ENCODE measurements at regions not wholly inside any gene's neighbourhood (a gene's known extent, or its start where the extent isn't known, plus 50 kb on each side); places are given as distances from the start of the nearest gene placed in this dataset.
"Not testable (repeated sequence)": the region's sequence is repeated elsewhere in the genome, so short reads cannot be mapped to it uniquely, and the experiment has no call there.

- peak; percentile 2 for DNase-seq (ENCODE audit: low read depth)
Observed at GRCh38 chrX:138872537-138872936, 161.0 kb upstream of the FGF13 start.

GRCh38 chrX:138871739-138872138 is 160.2 kb upstream of the FGF13 start:
- DNase-seq (ENCODE audit: low read depth) = no peak

GRCh38 chrX:138866643-138867042 is 155.1 kb upstream of the FGF13 start:
- no peak for DNase-seq (ENCODE audit: low read depth)

GRCh38 chrX:138865093-138865649 is 153.7 kb upstream of the FGF13 start:
- no peak for DNase-seq (ENCODE audit: low read depth)

- no peak for DNase-seq (ENCODE audit: low read depth)
Observed at GRCh38 chrX:138859421-138859820, 147.9 kb upstream of the FGF13 start.

- peak; percentile 1 for DNase-seq (ENCODE audit: low read depth)
Observed at GRCh38 chrX:138858951-138859350, 147.4 kb upstream of the FGF13 start.

- peak; percentile 75 for DNase-seq (ENCODE audit: low read depth)
Observed at GRCh38 chrX:138858438-138858837, 146.9 kb upstream of the FGF13 start.

GRCh38 chrX:138856881-138857604 is 145.5 kb upstream of the FGF13 start:
- no peak for DNase-seq (ENCODE audit: low read depth)

GRCh38 chrX:138853936-138854335 is 142.4 kb upstream of the FGF13 start:
- no peak for DNase-seq (ENCODE audit: low read depth)

- no peak for DNase-seq (ENCODE audit: low read depth)
Observed at GRCh38 chrX:138849521-138849920, 138.0 kb upstream of the FGF13 start.

GRCh38 chrX:138847930-138848329 is 136.4 kb upstream of the FGF13 start:
- peak; percentile 0 for DNase-seq (ENCODE audit: low read depth)

- DNase-seq (ENCODE audit: low read depth) = no peak
Observed at GRCh38 chrX:138845786-138846185, 134.3 kb upstream of the FGF13 start.

- not testable (repeated sequence) for DNase-seq (ENCODE audit: low read depth)
Observed at GRCh38 chrX:138807400-138807799, 95.9 kb upstream of the FGF13 start.

GRCh38 chrX:138794246-138794645 is 82.7 kb upstream of the FGF13 start:
- DNase-seq (ENCODE audit: low read depth) = no peak

GRCh38 chrX:138791551-138791950 is 80.0 kb upstream of the FGF13 start:
- DNase-seq (ENCODE audit: low read depth) = no peak

GRCh38 chrX:138788771-138789170 is 77.3 kb upstream of the FGF13 start:
- DNase-seq (ENCODE audit: low read depth) = no peak

GRCh38 chrX:138778576-138778909 is 67.0 kb upstream of the FGF13 start:
- not testable (repeated sequence) for DNase-seq (ENCODE audit: low read depth)

- not testable (repeated sequence) for DNase-seq (ENCODE audit: low read depth)
Observed at GRCh38 chrX:138777908-138778575, 66.5 kb upstream of the FGF13 start.

- no peak for DNase-seq (ENCODE audit: low read depth)
Observed at GRCh38 chrX:138777230-138777629, 65.7 kb upstream of the FGF13 start.

GRCh38 chrX:138775517-138775916 is 64.0 kb upstream of the FGF13 start:
- DNase-seq (ENCODE audit: low read depth) = peak; percentile 24

GRCh38 chrX:138771047-138771446 is 59.5 kb upstream of the FGF13 start:
- DNase-seq (ENCODE audit: low read depth) = no peak

GRCh38 chrX:138769918-138770317 is 58.4 kb upstream of the FGF13 start:
- DNase-seq (ENCODE audit: low read depth) = no peak

GRCh38 chrX:138765051-138765450 is 53.5 kb upstream of the FGF13 start:
- peak; percentile 33 for DNase-seq (ENCODE audit: low read depth)

Measured in HT1080 (cell line).